Ishikawa (cell line): ENCODE measurements at regions not wholly inside any gene's neighbourhood (a gene's known extent, or its start where the extent isn't known, plus 50 kb on each side); places are given as distances from the start of the nearest gene placed in this dataset.

Experiments
- EGR1 ChIP-seq: IDR thresholded peaks from 2 replicates; pipeline ENCODE4 v1.6.1; 2012
- REST ChIP-seq: IDR thresholded peaks from 2 replicates; pipeline ENCODE4 v1.6.1; 2012; ENCODE audit warnings: low read depth, mild to moderate bottlenecking
- TEAD4 ChIP-seq: IDR thresholded peaks from 2 replicates; pipeline ENCODE4 v1.6.1; 2012
- YY1 ChIP-seq: IDR thresholded peaks from 2 replicates; pipeline ENCODE4 v1.6.1; 2012; ENCODE audit warnings: low read depth
- ZBTB7A ChIP-seq: IDR thresholded peaks from 2 replicates; pipeline ENCODE4 v1.6.1; 2012; ENCODE audit warnings: low read depth
- TF ChIP-seq, protein P1 (sequence below): IDR thresholded peaks from 2 replicates; pipeline ENCODE4 v1.6.1; 2012

DNA sequence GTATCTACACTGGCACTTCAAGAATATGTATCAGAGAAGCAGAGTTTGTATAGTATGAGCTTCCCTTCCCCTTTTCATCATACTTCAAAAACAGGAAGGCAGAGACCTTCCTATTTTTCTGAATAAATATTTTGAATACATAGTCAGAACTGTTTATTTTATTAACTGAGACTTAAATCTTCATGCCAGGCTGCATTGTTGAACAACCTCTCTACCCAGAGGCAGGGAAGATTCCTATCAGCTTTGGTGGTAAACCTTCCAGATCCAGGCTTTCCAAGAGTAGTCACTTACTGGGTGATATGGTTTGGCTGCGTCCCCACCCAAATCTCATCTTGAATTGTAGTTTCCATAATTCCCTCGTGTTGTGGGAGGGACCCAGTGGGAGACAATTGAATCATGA lies 217.4 kb upstream of the ATP11B start:
- no peak for TF ChIP-seq YY1
- no peak for TF ChIP-seq ZBTB7A
- TF ChIP-seq TEAD4, result no peak
- no peak for TF ChIP-seq REST
- TF ChIP-seq, protein P1, sequence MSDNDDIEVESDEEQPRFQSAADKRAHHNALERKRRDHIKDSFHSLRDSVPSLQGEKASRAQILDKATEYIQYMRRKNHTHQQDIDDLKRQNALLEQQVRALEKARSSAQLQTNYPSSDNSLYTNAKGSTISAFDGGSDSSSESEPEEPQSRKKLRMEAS, result no peak
- TF ChIP-seq EGR1, result no peak
